NAMALWA (cell line): ENCODE measurements at regions not wholly inside any gene's neighbourhood (a gene's known extent, or its start where the extent isn't known, plus 50 kb on each side); places are given as distances from the start of the nearest gene placed in this dataset.

Experiments
- DNase-seq: peaks from one replicate; pipeline ENCODE4 v3.0.0-alpha.2; 2015; ENCODE audit warnings: low spot score

GRCh38 chr4:107094332-107094731 lies 58.2 kb upstream of the DKK2 start:
- DNase-seq: peak; percentile 27
